GM19455 (cell line): ENCODE measurements at regions not wholly inside any gene's neighbourhood (a gene's known extent, or its start where the extent isn't known, plus 50 kb on each side); places are given as distances from the start of the nearest gene placed in this dataset.

Experiments
- ATAC-seq: cut with Tn5 transposase; IDR thresholded peaks from one replicate; pipeline ENCODE4 v1.9.1; 2021; ENCODE audit not compliant: unreplicated experiment

DNA sequence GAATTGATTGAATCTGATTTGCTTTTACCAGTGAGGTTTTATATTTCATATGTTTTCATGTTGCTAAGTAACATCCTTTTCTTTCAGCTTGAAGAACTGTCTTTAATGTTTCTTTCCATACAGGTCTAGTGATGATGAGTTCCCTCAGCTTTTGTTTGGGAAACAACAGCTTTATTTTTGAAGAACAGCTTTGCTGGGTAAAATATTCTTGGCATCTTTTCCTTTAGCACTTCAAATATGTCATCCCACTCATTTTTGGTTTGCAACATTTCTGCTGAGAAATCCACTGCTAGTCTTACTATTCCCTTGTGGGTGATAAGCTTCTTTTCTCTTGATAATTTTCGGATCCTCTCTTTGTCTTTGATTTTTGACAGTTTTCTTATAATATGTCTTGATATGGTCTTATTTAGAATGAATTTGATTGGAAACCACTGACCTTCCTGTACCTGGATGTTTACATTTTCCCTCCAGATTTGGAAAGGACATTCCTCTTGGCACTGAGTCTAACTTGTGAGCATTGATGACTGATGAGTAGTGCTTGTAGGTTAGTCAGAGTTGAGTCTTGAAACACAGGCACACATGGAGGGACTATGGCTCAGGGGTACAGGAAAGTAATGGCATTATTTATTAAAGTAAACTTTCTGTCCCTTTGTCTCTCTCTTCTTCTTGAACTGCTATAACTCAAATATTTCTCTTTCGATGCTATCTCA is 220.3 kb downstream of the SPATA31D1 start:
- no peak for ATAC-seq

DNA sequence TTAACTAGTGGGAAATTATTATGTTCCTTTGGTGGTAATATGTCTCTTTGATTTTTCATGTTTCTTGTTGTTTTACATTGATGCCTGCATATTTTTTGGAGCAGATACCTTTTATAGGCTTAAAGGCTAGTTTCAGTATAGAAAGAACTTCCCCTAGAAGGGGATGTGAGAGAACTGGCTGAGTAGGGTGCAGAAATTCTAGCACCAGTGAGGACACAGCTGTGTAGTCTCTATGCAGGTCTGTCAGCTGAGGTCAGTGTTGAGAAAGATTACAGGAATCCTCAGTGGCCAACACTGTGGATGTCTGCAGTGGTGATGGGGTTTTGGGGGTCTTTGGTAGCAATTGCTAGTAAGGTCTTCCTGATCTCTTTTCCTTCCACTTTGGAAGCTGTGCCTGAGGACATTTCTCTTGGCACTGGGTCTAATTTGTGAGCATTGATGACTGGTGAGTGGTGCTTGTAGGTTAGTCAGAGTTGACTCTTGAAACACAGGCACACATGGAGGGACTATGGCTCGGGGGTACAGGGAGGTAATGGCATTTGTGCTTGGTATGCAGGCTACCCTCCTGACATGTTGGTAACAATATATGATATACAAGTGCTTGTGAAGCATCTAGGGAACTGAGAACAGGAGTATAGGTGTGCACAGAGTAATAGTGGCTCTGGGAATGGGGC is 221.4 kb downstream of the SPATA31D1 start:
- ATAC-seq: no peak

DNA sequence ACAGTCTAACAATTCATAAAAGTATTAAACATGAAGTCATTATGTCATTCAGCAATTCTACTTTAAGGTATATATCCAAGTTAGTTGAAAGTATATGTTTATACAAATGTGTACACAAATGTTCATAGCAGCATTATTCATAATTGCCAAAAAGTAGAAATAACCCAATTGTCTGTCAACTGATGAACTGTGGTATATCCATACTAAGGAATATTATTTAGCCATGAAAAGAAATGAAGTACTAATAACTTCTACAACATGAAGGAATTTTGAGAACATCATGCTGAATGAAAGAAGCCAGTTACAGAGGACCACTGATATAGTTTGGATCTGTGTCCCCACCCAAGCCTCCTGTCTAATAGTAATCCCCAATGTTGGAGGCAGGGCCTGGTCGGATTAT is 224.3 kb downstream of the SPATA31D1 start:
- no peak for ATAC-seq

DNA sequence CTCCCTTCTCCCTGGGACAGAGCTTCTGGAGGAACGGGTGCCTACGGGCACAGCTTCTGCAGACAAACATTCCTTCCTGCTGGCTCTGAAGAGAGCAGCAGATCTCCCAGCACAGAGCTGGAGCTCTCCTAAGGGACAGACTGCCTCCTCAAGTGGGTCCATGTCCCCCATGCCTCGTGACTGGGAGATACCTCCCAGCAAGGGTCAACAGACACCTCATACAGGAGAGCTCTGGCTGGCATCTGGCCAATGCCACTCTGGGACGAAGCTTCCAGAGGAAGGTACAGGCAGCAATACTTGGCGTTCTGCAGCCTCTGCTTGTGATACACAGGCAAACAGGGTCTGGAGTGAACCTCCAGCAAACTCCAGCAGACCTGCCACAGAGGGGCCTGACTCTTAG is 227.9 kb downstream of the SPATA31D1 start:
- ATAC-seq: no peak

GRCh38 chr9:82223442-82223841 is 234.9 kb downstream of the SPATA31D1 start:
- no peak for ATAC-seq

GRCh38 chr9:82231411-82231810 is 242.8 kb downstream of the SPATA31D1 start:
- ATAC-seq: no peak

DNA sequence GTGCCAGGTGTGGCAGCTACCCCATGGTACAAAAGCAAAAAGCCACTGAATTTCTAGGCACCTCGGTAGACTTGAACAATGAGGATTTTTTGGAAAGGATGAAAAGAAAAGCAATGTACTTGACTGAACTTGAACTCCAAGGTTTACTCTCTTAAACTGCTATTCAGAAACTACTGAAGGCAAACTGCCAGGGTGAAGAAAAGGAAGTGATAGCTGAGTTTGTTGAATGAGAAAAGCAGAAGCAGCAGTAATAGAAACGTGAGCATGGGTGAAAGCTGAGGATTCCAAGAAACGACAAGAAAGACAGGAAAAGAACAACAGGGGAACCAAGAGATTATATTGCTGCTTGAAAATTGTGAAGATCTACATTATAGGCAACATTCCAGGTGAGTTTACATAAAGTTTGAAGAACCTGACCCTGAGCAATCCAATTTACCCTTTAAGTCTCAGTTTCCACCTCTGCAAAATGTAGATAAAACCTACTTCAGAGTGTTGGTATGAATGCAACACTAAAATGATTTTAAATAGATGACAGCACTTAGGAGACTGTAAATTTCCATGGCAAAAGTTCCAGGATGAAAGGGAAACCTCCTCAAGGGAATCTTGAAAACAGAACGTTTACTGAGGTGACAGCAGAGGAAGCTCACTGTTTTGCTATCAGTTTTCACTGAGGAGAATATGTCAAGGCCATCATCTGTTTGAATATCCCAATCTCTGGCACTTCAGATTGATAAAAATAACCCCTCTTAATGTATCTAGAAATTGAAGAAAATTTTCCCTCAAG is 245.8 kb downstream of the SPATA31D1 start:
- no peak for ATAC-seq

DNA sequence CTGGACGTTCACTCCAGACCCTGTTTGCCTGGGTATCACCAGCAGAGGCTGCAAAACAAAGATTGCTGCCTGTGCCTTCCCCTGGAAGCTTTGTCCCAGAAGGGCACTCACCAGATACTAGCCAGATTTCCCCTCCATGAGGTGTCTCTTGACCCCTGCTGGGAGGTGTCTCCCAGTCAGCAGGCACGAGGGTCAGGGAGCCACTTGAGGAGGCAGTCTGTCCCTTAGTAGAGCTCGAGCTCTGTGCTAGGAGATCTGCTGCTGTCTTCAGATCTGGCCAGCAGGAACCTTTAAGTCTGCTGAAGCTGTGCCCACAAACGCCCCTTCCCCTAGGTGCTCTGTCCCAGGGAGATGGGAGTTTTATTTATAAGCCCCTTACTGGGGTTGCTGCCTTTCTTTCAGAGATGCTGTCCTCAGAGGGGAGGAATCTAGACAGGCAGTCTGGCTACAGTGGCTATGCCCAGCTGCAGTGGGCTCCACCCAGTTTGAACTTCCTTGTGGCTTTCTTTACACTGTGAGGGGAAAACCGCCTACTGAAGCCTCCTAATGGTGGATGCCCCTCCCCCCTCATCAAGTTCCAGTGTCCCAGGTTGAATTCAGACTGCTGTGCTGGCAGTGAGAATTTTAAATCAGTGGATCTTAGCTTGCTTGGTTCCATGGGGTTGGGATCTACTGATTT is 253.9 kb downstream of the SPATA31D1 start:
- no peak for ATAC-seq

DNA sequence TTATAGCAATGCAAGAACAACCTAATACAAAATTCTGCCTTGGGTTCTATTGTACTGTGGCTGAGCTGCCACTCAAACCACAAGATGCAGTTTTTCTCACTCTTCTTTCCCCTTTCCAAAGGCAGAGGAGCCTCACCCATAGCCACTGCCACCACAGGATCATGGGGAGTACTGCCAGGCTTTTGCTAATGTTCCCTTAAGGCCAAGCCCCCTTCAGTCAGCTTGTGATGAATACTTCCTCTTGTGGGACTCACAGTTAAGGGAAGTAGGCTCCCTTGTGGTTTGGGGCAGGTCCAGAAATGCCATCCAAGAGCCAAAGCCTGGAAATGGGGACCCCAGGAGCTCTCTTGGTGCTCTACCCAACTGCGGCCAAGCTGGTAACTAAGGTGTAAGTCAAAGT is 258.7 kb downstream of the SPATA31D1 start:
- no peak for ATAC-seq

- no peak for ATAC-seq
Measured at GRCh38 chr9:82252116-82252515, 263.5 kb downstream of the SPATA31D1 start.

DNA sequence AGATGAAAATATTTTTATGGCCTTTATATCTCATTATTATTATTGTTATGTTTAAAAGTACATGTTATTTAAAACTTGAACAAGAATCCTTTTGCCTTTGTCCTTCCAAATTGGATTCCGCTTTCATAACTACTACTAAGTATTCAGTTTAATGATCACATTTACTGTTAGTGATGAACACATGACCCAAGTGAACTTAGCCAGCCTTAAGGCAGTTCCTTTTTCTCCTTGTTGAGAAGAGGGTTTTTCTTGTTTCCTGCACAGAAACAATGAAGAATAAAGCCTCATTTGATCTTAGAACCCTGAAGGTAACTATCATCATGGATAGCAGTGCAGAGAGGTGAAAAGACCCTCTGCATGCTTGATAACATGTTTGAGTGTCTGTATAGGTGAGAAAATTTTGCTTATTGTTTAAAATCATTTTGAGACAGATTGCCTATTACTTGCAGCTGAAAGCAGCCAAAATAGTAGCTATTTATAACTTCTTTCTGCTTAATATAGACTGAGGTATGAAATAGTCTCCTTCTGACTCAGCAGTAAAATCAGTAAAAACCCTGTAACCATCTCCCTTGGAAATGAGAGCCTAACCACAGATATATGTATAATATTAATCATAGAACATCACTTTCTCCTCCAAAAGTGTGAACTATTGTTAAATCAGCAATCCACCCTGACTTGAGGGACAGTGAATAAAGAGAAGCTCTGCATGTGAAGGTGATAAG is 266.2 kb downstream of the SPATA31D1 start:
- no peak for ATAC-seq

DNA sequence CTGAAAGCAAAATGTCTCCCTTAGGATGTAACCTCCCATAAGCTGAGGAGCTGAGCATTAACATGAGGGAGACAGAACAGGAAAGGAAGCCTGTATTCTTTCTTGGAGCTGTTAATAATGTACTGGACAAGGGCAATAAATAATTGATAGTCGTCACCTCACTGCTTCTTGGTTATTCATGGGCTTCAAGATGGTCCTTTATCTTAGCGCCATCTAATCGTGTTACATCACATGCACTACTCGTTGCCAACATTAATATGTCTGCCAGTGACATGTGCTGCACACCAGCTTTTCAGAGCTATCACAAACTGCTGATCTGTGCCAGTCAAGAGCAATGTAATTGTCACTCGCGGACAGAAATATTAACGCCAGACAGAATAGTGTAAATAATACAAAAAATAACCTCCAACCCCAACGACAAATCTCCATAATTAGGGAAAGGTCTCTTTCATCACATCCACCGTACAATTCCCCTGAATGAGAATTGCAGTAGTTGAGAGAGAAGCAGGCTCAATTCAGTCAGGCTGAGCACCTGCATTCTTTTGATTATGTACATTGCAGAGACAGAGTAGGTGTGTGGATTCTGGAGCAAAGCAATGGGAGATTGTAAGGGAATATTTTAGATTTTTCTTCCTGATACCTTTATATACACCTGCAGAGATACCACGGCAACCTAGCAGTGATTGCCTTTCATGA is 267.1 kb downstream of the SPATA31D1 start:
- no peak for ATAC-seq

DNA sequence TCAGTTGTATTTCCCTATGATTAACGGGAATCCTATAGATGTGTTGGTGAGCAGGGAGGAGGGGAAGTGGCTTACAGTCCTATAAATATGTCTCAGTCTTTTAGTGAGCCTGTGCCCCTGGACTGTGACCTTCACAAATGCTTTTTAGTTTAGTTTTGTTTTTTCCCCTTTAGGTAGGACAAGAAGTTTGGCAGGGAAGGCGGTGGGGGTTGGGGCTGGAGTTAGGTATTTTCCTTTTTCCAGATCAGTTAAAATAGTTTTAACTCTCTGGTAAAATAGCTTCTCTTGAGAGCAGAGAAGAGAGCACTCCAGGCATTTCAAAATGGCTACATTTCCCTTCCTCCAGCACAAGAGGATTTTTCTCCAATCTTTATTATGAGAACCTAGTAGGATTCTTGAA is 272.1 kb downstream of the SPATA31D1 start:
- no peak for ATAC-seq

GRCh38 chr9:82263619-82264018 is 275.0 kb downstream of the SPATA31D1 start:
- ATAC-seq: no peak

GRCh38 chr9:82271106-82271561 is 282.6 kb downstream of the SPATA31D1 start:
- no peak for ATAC-seq

- ATAC-seq: no peak
Measured at GRCh38 chr9:82273121-82273520, 284.5 kb downstream of the SPATA31D1 start.

DNA sequence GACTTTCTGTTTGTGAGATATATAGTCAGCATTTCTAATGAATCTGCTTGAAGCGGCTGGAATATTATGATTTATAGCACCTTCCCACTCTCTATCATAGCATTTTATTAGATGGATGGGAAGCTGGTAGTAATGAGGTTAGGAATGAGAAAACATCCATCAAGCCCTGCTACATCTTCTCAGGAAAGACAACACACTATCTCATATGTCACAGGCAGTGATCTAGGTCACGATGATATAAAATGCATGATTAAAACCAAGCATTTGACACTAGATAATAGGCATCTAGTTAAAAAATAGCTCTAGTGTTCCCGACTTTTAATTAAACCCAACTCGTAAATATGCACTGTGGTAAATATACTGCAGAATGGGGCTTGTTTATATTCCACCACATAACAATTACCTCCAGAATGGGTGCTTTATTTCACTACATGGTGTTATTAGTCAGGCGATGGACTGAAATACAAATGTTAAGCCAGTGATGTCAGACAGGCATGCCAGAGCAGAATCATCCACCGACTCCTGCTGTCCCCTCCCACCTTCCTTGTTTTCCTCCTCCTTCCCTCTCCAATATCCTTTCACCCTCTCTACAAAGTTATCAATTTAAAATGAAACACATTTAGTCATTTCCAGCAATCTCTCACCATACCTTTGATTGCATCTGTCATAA is 286.8 kb downstream of the SPATA31D1 start:
- no peak for ATAC-seq

GRCh38 chr9:82281066-82281465 is 292.5 kb downstream of the SPATA31D1 start:
- ATAC-seq: no peak

GRCh38 chr9:82284758-82285157 is 296.2 kb downstream of the SPATA31D1 start:
- ATAC-seq: no peak

GRCh38 chr9:82295181-82295580 is 306.6 kb downstream of the SPATA31D1 start:
- ATAC-seq: no peak
